SK-N-SH treated with all-trans-retinoic acid at 6 μM for 48 hours (cell line): ENCODE measurements at regions not wholly inside any gene's neighbourhood (a gene's known extent, or its start where the extent isn't known, plus 50 kb on each side); places are given as distances from the start of the nearest gene placed in this dataset.

ENCODE experiments used
- ARNTL ChIP-seq: fragments of 450-650 bp; formaldehyde crosslinking; IDR thresholded peaks from 2 replicates; pipeline ENCODE4 v1.5.0; 2020; ENCODE audit warnings: low read depth, mild to moderate bottlenecking, moderate library complexity, borderline replicate concordance
- CREB5 ChIP-seq: fragments of 250-450 bp; sonication (Bioruptor Pico); IDR thresholded peaks from 2 replicates; pipeline ENCODE4 v1.5.1; 2020; ENCODE audit warnings: low read depth, mild to moderate bottlenecking, moderate library complexity
- GLIS3 ChIP-seq: fragments of 250-450 bp; sonication (Bioruptor Pico); IDR thresholded peaks from 2 replicates; pipeline ENCODE4 v1.5.0; 2020; ENCODE audit warnings: mild to moderate bottlenecking, moderate library complexity
- PATZ1 ChIP-seq: fragments of 250-450 bp; sonication (Bioruptor Pico); IDR thresholded peaks from 2 replicates; pipeline ENCODE4 v1.8.0; 2020; ENCODE audit warnings: mild to moderate bottlenecking, moderate library complexity, borderline replicate concordance
- PPARA ChIP-seq: fragments of 250-450 bp; sonication (Bioruptor Pico); IDR thresholded peaks from 2 replicates; pipeline ENCODE4 v1.5.0; 2020; ENCODE audit warnings: mild to moderate bottlenecking, borderline replicate concordance
- RARB ChIP-seq: fragments of 250-450 bp; sonication (Bioruptor Pico); IDR thresholded peaks from 2 replicates; pipeline ENCODE4 v1.8.0; 2021; ENCODE audit warnings: mild to moderate bottlenecking, moderate library complexity
- SNAI2 ChIP-seq: fragments of 250-450 bp; sonication (Bioruptor Pico); IDR thresholded peaks from 2 replicates; pipeline ENCODE4 v1.5.0; 2020; ENCODE audit warnings: mild to moderate bottlenecking, moderate library complexity
- TCF4 ChIP-seq: fragments of 250-450 bp; sonication (Bioruptor Pico); IDR thresholded peaks from 2 replicates; pipeline ENCODE4 v1.8.0; 2021; ENCODE audit warnings: mild to moderate bottlenecking, moderate library complexity, borderline replicate concordance
- TSHZ2 ChIP-seq: fragments of 250-450 bp; sonication (Bioruptor Pico); IDR thresholded peaks from 2 replicates; pipeline ENCODE4 v1.5.0; 2020; ENCODE audit warnings: mild to moderate bottlenecking, moderate library complexity
- ZC3H10 ChIP-seq: fragments of 250-450 bp; sonication (Bioruptor Pico); IDR thresholded peaks from 2 replicates; pipeline ENCODE4 v1.5.1; 2021; ENCODE audit warnings: mild to moderate bottlenecking, moderate library complexity
- ZFP30 ChIP-seq: fragments of 450-650 bp; formaldehyde crosslinking; IDR thresholded peaks from 2 replicates; pipeline ENCODE4 v1.5.0; 2022; ENCODE audit warnings: mild to moderate bottlenecking, moderate library complexity
- ZNF565 ChIP-seq: fragments of 450-650 bp; formaldehyde crosslinking; conservative IDR thresholded peaks from 2 replicates; pipeline ENCODE4 v1.5.0; 2020; ENCODE audit warnings: low read depth, mild to moderate bottlenecking, moderate library complexity
- TF ChIP-seq, protein P1 (sequence below): fragments of 250-450 bp; sonication (Bioruptor Pico); IDR thresholded peaks from 2 replicates; pipeline ENCODE4 v1.8.0; 2021; ENCODE audit warnings: low read depth, mild to moderate bottlenecking, moderate library complexity, borderline replicate concordance

GRCh38 chr6:67916399-67916798, 718.7 kb upstream of the ADGRB3 start:
- TF ChIP-seq ARNTL (CRISPR knock-in tag) (no peak), CREB5 (CRISPR knock-in tag) (peak; percentile 39; the same call in 1 of the 2 replicates), ZNF565 (CRISPR knock-in tag) (no peak), SNAI2 (no peak), RARB (CRISPR knock-in tag) (no peak), ZFP30 (no peak), TCF4 (CRISPR knock-in tag) (no peak), TSHZ2 (CRISPR knock-in tag) (no peak), GLIS3 (CRISPR knock-in tag) (no peak), PATZ1 (no peak), ZC3H10 (CRISPR knock-in tag) (no peak), PPARA (CRISPR knock-in tag) (no peak)
- TF ChIP-seq, protein P1, sequence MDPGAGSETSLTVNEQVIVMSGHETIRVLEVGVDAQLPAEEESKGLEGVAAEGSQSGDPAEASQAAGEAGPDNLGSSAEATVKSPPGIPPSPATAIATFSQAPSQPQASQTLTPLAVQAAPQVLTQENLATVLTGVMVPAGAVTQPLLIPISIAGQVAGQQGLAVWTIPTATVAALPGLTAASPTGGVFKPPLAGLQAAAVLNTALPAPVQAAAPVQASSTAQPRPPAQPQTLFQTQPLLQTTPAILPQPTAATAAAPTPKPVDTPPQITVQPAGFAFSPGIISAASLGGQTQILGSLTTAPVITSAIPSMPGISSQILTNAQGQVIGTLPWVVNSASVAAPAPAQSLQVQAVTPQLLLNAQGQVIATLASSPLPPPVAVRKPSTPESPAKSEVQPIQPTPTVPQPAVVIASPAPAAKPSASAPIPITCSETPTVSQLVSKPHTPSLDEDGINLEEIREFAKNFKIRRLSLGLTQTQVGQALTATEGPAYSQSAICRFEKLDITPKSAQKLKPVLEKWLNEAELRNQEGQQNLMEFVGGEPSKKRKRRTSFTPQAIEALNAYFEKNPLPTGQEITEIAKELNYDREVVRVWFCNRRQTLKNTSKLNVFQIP (CRISPR knock-in tag), result no peak
